K562 (cell line): ENCODE measurements at regions not wholly inside any gene's neighbourhood (a gene's known extent, or its start where the extent isn't known, plus 50 kb on each side); places are given as distances from the start of the nearest gene placed in this dataset.

Experiments used
- PHF8 ChIP-seq: fragments of 200-600 bp; sonication (generic); IDR thresholded peaks from 2 replicates; pipeline ENCODE4 v1.6.1; 2012; ENCODE audit warnings: mixed run types, mild to moderate bottlenecking, inconsistent platforms, low read length, moderate library complexity, borderline replicate concordance
- TCF7L2 ChIP-seq: fragments of 150-350 bp; IDR thresholded peaks from 2 replicates; pipeline ENCODE4 v1.6.1; 2016; ENCODE audit warnings: low read depth, mild to moderate bottlenecking, low read length, moderate library complexity

- TF ChIP-seq TCF7L2: no peak
- no peak for TF ChIP-seq PHF8
Observed at GRCh38 chr5:133829786-133830185, 138.6 kb downstream of the C5orf15 start.
